ENCODE measurements at regions not wholly inside any gene's neighbourhood (a gene's known extent, or its start where the extent isn't known, plus 50 kb on each side); places are given as distances from the start of the nearest gene placed in this dataset.

GRCh38 chr1:29870621-29871020 lies 634.3 kb downstream of the PTPRU start:
- no peak overlapping the region for H3K4me3 ChIP-seq (ENCODE audit: insufficient read depth, low read depth, low read length)
- no peak for FAIRE-seq
- no peaks in the 10 kb centered on the region for H4K20me1 ChIP-seq (ENCODE audit: insufficient read depth, low read length)
- no peaks in the 10 kb centered on the region for H3K9me3 ChIP-seq (ENCODE audit: insufficient read depth, low read depth, low read length)
- H3K36me3 ChIP-seq (ENCODE audit: insufficient read depth, low read length), result no peaks in the 10 kb centered on the region
- H3K9me3 Mint-ChIP-seq (ENCODE audit: unreplicated experiment), result peaks cover 6% of the 10 kb centered on the region
- no peak overlapping the region for H3K27ac ChIP-seq (ENCODE audit: low read depth, low read length)
- H3K27me3 Mint-ChIP-seq (ENCODE audit: low read depth, unreplicated experiment), result no peaks in the 10 kb centered on the region
- no peak overlapping the region for H3K27ac Mint-ChIP-seq (ENCODE audit: unreplicated experiment)
- no peaks in the 10 kb centered on the region for H3K4me1 ChIP-seq (ENCODE audit: insufficient read depth, low read length)
- H3K9ac ChIP-seq (ENCODE audit: low read length), result no peak overlapping the region
- H3K79me2 ChIP-seq (ENCODE audit: insufficient read depth, low read length), result no peaks in the 10 kb centered on the region
- peaks cover 2% of the 10 kb centered on the region for H3K36me3 Mint-ChIP-seq (ENCODE audit: low read depth, unreplicated experiment)
- no peaks in the 10 kb centered on the region for H3K4me1 Mint-ChIP-seq (ENCODE audit: low read depth, unreplicated experiment)
- H3K4me3 Mint-ChIP-seq (ENCODE audit: unreplicated experiment), result no peak overlapping the region
- H2AFZ ChIP-seq (ENCODE audit: low read depth, low read length), result no peak overlapping the region
- TF ChIP-seq, protein P1, sequence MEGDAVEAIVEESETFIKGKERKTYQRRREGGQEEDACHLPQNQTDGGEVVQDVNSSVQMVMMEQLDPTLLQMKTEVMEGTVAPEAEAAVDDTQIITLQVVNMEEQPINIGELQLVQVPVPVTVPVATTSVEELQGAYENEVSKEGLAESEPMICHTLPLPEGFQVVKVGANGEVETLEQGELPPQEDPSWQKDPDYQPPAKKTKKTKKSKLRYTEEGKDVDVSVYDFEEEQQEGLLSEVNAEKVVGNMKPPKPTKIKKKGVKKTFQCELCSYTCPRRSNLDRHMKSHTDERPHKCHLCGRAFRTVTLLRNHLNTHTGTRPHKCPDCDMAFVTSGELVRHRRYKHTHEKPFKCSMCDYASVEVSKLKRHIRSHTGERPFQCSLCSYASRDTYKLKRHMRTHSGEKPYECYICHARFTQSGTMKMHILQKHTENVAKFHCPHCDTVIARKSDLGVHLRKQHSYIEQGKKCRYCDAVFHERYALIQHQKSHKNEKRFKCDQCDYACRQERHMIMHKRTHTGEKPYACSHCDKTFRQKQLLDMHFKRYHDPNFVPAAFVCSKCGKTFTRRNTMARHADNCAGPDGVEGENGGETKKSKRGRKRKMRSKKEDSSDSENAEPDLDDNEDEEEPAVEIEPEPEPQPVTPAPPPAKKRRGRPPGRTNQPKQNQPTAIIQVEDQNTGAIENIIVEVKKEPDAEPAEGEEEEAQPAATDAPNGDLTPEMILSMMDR (IDR thresholded peaks at IDR 0.05; ENCODE audit: insufficient read depth, low read depth, low read length), result no peak
- TF ChIP-seq EZH2 (IDR thresholded peaks at IDR 0.05; ENCODE audit: insufficient read depth, low read length), result no peak
- no peak for DNase-seq (ENCODE audit: low read depth)
- no peak overlapping the region for H3K4me2 ChIP-seq (ENCODE audit: low read length)
- no peaks in the 10 kb centered on the region for H3K27me3 ChIP-seq (ENCODE audit: insufficient read depth, low read length)

- Mint-ChIP-seq H3K9me3 (ENCODE audit: unreplicated experiment) (peaks cover 6% of the 10 kb centered on the region), H3K4me1 (ENCODE audit: low read depth, unreplicated experiment) (peaks cover 6% of the 10 kb centered on the region), H3K27me3 (ENCODE audit: low read depth, unreplicated experiment) (no peaks in the 10 kb centered on the region), H3K4me3 (ENCODE audit: unreplicated experiment) (no peak overlapping the region), H3K36me3 (ENCODE audit: low read depth, unreplicated experiment) (peaks cover 2% of the 10 kb centered on the region), H3K27ac (ENCODE audit: unreplicated experiment) (no peak overlapping the region)
- H3K79me2 ChIP-seq (ENCODE audit: insufficient read depth, low read length), result no peaks in the 10 kb centered on the region
- no peak for TF ChIP-seq EZH2 (IDR thresholded peaks at IDR 0.05; ENCODE audit: insufficient read depth, low read length)
- TF ChIP-seq, protein P1 (IDR thresholded peaks at IDR 0.05; ENCODE audit: insufficient read depth, low read depth, low read length), result no peak
- no peaks in the 10 kb centered on the region for H3K27me3 ChIP-seq (ENCODE audit: insufficient read depth, low read length)
- H3K27ac ChIP-seq (ENCODE audit: low read depth, low read length), result no peak overlapping the region
- FAIRE-seq (no peak), DNase-seq (ENCODE audit: low read depth) (no peak)
- no peaks in the 10 kb centered on the region for H3K9me3 ChIP-seq (ENCODE audit: insufficient read depth, low read depth, low read length)
- no peak overlapping the region for H3K4me3 ChIP-seq (ENCODE audit: insufficient read depth, low read depth, low read length)
- H3K4me1 ChIP-seq (ENCODE audit: insufficient read depth, low read length), result no peaks in the 10 kb centered on the region
- H3K4me2 ChIP-seq (ENCODE audit: low read length), result no peak overlapping the region
- H3K9ac ChIP-seq (ENCODE audit: low read length), result no peak overlapping the region
- H3K36me3 ChIP-seq (ENCODE audit: insufficient read depth, low read length), result no peaks in the 10 kb centered on the region
- H2AFZ ChIP-seq (ENCODE audit: low read depth, low read length), result no peak overlapping the region
- H4K20me1 ChIP-seq (ENCODE audit: insufficient read depth, low read length), result no peaks in the 10 kb centered on the region
These were observed 633.5 kb downstream of the PTPRU start for GRCh38 chr1:29869802-29870201.

DNA sequence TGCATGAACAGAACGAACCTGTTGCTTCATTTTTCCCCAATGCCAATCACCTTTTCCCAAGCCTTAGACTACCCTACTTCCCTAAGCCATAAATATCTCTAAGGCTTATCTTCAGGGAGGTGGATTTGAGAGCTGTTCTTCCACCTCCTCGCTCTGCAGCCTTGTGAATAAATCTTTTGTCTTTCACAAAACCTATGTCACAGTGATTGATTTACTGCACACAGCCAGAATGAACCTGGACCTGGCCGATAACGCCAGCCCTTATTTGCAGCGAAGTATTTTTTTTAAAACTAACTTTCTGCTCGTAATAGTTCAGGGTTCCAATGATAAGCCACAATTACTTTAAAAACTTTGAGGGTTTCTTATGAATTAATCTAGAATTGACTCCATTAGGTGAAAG lies 632.6 kb downstream of the PTPRU start:
- Histone ChIP-seq H3K36me3 (ENCODE audit: insufficient read depth, low read length) (no peaks in the 10 kb centered on the region), H4K20me1 (ENCODE audit: insufficient read depth, low read length) (no peaks in the 10 kb centered on the region), H3K79me2 (ENCODE audit: insufficient read depth, low read length) (no peaks in the 10 kb centered on the region), H3K27ac (ENCODE audit: low read depth, low read length) (no peak overlapping the region), H3K4me2 (ENCODE audit: low read length) (no peak overlapping the region), H3K27me3 (ENCODE audit: insufficient read depth, low read length) (no peaks in the 10 kb centered on the region), H3K4me1 (ENCODE audit: insufficient read depth, low read length) (no peaks in the 10 kb centered on the region), H3K9ac (ENCODE audit: low read length) (no peak overlapping the region), H2AFZ (ENCODE audit: low read depth, low read length) (no peak overlapping the region), H3K9me3 (ENCODE audit: insufficient read depth, low read depth, low read length) (no peaks in the 10 kb centered on the region), H3K4me3 (ENCODE audit: insufficient read depth, low read depth, low read length) (no peak overlapping the region)
- Mint-ChIP-seq H3K9me3 (ENCODE audit: unreplicated experiment) (peaks cover 6% of the 10 kb centered on the region), H3K4me3 (ENCODE audit: unreplicated experiment) (no peak overlapping the region), H3K27ac (ENCODE audit: unreplicated experiment) (no peak overlapping the region), H3K27me3 (ENCODE audit: low read depth, unreplicated experiment) (no peaks in the 10 kb centered on the region), H3K36me3 (ENCODE audit: low read depth, unreplicated experiment) (peaks cover 2% of the 10 kb centered on the region), H3K4me1 (ENCODE audit: low read depth, unreplicated experiment) (peaks cover 6% of the 10 kb centered on the region)
- no peak for FAIRE-seq
- DNase-seq (ENCODE audit: low read depth), result no peak
- TF ChIP-seq, protein P1 (IDR thresholded peaks at IDR 0.05; ENCODE audit: insufficient read depth, low read depth, low read length), result no peak
- no peak for TF ChIP-seq EZH2 (IDR thresholded peaks at IDR 0.05; ENCODE audit: insufficient read depth, low read length)
